Glomerular visceral epithelial cell (primary cell): ENCODE measurements at regions not wholly inside any gene's neighbourhood (a gene's known extent, or its start where the extent isn't known, plus 50 kb on each side); places are given as distances from the start of the nearest gene placed in this dataset.
"Not testable (repeated sequence)": the region's sequence is repeated elsewhere in the genome, so short reads cannot be mapped to it uniquely, and the experiment has no call there.

Experiments used
- DNase-seq: peaks from one replicate; pipeline ENCODE4 v3.0.0-alpha.2; 2016; ENCODE audit errors: extremely low spot score

DNA sequence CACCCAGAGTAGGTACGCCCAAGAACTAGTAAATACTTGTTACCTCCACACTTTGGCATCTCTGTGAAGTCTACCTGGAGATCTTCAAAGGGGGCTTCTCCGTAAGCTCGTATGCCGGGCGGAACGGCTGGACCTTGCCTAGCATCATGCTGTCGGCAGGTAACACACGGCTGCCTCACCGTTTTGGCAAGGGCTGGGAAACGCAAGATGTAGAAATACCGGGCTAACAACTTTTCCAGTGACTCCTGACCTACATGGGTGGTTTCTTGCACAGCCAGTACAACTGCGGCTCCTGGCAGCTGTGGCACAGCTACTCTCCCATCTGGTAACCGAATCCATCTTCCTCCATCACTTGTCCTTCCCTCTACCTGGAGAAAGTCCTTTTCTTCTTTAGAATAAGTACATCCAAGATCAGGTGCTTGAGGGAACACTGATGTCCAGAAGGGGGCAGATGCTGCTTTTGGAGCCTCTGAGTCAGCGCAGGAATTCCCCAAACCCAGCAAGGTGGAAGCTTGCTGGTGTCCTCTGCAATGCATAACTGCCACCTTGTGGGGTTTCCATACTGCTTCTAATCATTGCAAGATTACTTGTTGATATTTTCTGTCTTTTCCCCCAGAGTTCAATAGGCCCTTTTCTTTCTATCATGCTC, 59.7 kb upstream of the FRG2C start:
- DNase-seq: not testable (repeated sequence)

DNA sequence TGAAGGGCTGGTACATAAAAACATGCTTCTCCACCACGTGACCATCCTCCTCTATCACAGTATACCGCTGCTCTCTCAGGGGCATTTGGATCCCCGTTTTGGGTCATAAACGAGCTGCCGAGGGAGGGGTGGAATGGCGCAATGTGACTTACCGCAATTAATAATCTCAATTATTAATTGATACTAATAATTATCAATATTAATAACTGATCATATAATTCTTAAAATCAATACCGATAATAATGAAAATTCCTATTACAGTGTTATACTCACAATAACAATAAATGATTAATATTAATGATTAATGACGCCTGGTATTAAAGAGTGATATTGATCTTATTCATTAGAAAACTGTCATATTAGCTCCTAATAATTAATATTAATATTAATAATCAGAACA, 56.1 kb upstream of the FRG2C start:
- not testable (repeated sequence) for DNase-seq

DNA sequence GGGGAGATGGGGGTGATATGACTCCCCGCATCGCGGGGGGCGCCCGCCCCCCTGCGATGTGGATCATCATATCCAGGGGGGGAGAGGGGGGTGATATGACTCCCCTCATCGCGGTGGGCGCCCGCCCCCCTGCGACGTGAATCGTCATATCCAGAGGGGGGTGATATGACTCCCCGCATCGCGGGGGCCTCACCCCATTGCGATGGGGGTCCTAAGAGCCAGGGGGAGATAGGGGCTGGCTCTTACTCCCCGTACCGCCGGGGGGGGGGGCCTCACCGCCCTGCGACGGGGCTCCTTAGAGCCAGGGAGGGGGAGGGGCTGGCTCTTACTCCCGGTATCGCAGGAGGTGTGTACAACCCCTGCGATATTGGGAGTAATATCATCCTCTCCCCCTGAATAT, 54.5 kb upstream of the FRG2C start:
- not testable (repeated sequence) for DNase-seq

DNA sequence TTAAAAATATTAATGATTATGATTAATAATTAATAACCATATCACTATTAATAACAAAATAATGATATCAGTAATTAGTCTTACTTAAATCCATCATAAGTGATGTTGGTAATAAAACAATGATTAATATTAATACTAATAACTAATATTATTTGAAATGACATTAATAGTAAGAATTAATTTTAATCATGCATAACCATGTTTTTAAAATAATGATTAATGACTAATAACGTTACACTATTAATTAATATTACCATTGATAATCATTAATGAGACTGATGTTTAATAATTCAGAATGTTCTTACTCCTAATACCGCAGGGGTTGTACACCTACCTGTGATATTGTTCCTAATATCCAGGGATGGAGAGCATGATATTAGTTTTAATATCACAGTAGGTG, 53.4 kb upstream of the FRG2C start:
- DNase-seq: no peak

DNA sequence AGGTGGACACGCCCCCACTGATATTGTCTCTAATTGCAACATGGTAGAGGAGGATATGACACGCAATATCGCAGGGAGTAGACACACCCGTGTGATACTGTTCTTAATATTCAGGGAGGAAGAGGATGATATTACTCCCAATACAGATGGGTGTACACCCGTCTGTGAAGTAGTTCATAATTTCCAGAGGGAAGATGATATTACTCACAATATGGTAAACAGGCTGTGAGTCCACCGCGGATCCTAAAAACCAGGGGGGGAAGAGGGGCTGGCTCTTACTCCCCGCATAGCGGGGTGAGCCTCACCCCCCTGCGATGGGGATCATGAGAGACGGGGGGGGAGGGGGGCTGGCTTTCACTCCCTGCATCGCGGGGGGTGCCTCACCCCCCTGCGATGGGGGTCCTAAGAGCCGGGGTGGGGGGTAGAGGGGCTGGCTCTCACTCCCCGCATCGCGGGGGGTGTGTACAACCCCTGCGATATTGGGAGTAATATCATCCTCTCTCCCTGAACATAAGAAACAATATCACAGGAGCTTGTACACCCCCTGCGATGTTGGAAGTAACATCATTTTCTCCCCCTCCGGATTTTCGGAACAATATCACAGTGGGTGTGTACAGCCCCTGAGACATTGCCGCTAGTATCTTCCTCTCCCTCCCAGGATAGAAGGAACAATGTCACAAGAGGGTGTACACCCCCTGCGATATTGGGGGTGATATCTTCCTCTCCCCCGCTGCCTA, 52.2 kb upstream of the FRG2C start:
- DNase-seq: not testable (repeated sequence)
